ENCODE measurements at regions not wholly inside any gene's neighbourhood (a gene's known extent, or its start where the extent isn't known, plus 50 kb on each side); places are given as distances from the start of the nearest gene placed in this dataset.

GRCh38 chr16:24428756-24429155 is 110.6 kb upstream of the RBBP6 start:
- TF ChIP-seq POLR2AphosphoS5 (IDR thresholded peaks at IDR 0.05; ENCODE audit: low read depth) = no peak
- no peak for TF ChIP-seq CTCF (IDR thresholded peaks at IDR 0.05; ENCODE audit: insufficient read depth, low read length)
- no peak for TF ChIP-seq REST (IDR thresholded peaks at IDR 0.05; ENCODE audit: insufficient replicate concordance, low read depth)
- no peak for TF ChIP-seq GABPA (IDR thresholded peaks at IDR 0.05; ENCODE audit: low read depth)
- TF ChIP-seq SPI1 (IDR thresholded peaks at IDR 0.05; ENCODE audit: borderline replicate concordance, low read depth) = no peak; the same call in 1 of the 2 replicates
